ENCODE measurements at regions not wholly inside any gene's neighbourhood (a gene's known extent, or its start where the extent isn't known, plus 50 kb on each side); places are given as distances from the start of the nearest gene placed in this dataset.

DNA sequence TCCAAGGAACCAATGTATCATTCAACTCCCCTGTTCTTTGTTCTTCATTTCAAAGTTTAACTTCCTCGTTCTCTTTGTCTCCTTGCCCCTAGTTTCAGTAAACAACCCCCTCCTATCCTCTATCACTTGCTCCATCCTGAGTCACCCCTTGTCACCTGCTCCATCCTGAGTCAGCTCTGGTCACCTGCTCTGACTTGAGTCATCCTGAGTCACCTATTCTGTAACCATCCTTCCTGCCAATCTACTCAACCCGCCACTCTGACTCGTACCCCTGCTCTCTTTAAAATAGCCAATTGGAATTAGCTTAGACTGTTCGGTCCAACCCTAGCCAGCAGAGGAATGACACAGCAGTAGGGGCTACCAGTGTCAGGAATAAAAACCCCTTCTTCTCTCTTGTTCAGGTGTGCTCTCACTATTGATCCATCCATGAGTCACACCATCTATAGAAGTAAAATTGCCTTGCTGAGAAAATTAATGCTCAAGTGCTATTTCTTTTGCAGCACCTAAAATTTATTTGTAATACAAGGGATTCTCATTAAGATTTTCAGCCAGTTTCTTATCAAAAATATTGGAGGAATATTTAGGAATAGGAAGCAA is 326.8 kb downstream of the AKAIN1 start:
- Histone ChIP-seq H3K9ac (ENCODE audit: low read length in 3 of 3) (no peak overlapping the region), H3K27ac (ENCODE audit: low read depth in 2 of 2, low read length in 2 of 2) (no peak overlapping the region), H3K36me3 (ENCODE audit: control insufficient read depth in 2 of 3, insufficient read depth in 3 of 3, low read length in 3 of 3) (no peaks in the 10 kb centered on the region), H3K9me3 (ENCODE audit: control insufficient read depth in 2 of 3, insufficient read depth in 1 of 3, low read length in 3 of 3) (no peaks in the 10 kb centered on the region), H3K27me3 (ENCODE audit: control insufficient read depth, insufficient read depth, low read length) (no peaks in the 10 kb centered on the region), H3K4me3 (ENCODE audit: low read length in 3 of 3) (no peak overlapping the region), H3K4me1 (ENCODE audit: control insufficient read depth in 2 of 3, insufficient read depth in 2 of 3, low read depth in 1 of 3, low read length in 3 of 3) (no peaks in the 10 kb centered on the region)
- TF ChIP-seq, protein P1, sequence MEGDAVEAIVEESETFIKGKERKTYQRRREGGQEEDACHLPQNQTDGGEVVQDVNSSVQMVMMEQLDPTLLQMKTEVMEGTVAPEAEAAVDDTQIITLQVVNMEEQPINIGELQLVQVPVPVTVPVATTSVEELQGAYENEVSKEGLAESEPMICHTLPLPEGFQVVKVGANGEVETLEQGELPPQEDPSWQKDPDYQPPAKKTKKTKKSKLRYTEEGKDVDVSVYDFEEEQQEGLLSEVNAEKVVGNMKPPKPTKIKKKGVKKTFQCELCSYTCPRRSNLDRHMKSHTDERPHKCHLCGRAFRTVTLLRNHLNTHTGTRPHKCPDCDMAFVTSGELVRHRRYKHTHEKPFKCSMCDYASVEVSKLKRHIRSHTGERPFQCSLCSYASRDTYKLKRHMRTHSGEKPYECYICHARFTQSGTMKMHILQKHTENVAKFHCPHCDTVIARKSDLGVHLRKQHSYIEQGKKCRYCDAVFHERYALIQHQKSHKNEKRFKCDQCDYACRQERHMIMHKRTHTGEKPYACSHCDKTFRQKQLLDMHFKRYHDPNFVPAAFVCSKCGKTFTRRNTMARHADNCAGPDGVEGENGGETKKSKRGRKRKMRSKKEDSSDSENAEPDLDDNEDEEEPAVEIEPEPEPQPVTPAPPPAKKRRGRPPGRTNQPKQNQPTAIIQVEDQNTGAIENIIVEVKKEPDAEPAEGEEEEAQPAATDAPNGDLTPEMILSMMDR (IDR thresholded peaks at IDR 0.05; ENCODE audit: borderline replicate concordance, extremely low read depth, insufficient read depth) = no peak
- intact Hi-C loops (cut with DNase I) = no loop called here
- no peak for FAIRE-seq
- DNase-seq = no peak

- Histone ChIP-seq H3K27ac (ENCODE audit: low read depth in 2 of 2, low read length in 2 of 2) (no peak overlapping the region), H3K4me3 (ENCODE audit: low read length in 3 of 3) (no peak overlapping the region), H3K27me3 (ENCODE audit: control insufficient read depth, insufficient read depth, low read length) (no peaks in the 10 kb centered on the region), H3K36me3 (ENCODE audit: control insufficient read depth in 2 of 3, insufficient read depth in 3 of 3, low read length in 3 of 3) (no peaks in the 10 kb centered on the region), H3K9ac (ENCODE audit: low read length in 3 of 3) (no peak overlapping the region), H3K9me3 (ENCODE audit: control insufficient read depth in 2 of 3, insufficient read depth in 1 of 3, low read length in 3 of 3) (no peaks in the 10 kb centered on the region), H3K4me1 (ENCODE audit: control insufficient read depth in 2 of 3, insufficient read depth in 2 of 3, low read depth in 1 of 3, low read length in 3 of 3) (no peaks in the 10 kb centered on the region)
- TF ChIP-seq, protein P1 (IDR thresholded peaks at IDR 0.05; ENCODE audit: borderline replicate concordance, extremely low read depth, insufficient read depth) = no peak
- FAIRE-seq (no peak), DNase-seq (no peak)
- intact Hi-C loops (cut with DNase I) = no loop called here
Measured at GRCh38 chr18:4869155-4869554, 327.9 kb downstream of the AKAIN1 start.

DNA sequence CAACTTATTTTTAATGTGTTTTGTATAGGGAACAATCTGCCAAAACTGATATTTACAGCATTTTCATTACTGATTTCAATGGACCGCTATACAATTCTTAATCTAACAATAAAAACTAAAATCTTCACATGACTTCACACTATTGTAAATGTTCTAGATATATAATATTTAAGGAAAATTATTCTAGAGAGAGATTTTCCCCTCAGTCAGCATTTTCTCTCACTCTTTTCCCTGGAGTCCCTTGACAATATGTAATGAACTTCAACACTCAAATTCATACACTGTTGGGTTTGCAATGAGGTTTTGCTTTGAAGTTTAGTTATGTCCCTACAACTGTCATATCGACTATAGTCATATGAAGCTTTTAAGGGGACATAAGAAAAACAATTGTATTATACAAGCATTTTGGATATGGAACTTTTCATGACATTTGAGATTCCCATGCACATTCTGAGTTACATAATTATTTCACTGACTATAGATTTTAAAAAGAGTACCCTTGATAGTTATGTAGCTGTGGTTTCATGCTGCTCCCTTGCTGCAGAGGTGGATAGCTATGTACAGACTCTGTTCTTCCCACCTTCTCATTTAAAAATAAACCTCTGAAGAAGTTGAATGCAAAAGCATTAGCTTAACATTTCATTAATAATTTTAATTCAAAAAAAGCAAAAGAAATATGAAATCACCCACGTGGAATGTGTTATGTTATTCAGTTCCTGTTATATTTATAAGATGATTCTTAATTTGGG is 338.5 kb downstream of the AKAIN1 start:
- no peak for FAIRE-seq
- H3K27ac ChIP-seq (ENCODE audit: low read depth in 2 of 2, low read length in 2 of 2) = no peak overlapping the region
- no peaks in the 10 kb centered on the region for H3K36me3 ChIP-seq (ENCODE audit: control insufficient read depth in 2 of 3, insufficient read depth in 3 of 3, low read length in 3 of 3)
- TF ChIP-seq, protein P1 (IDR thresholded peaks at IDR 0.05; ENCODE audit: borderline replicate concordance, extremely low read depth, insufficient read depth) = no peak
- no peaks in the 10 kb centered on the region for H3K27me3 ChIP-seq (ENCODE audit: control insufficient read depth, insufficient read depth, low read length)
- no peak overlapping the region for H3K9ac ChIP-seq (ENCODE audit: low read length in 3 of 3)
- DNase-seq = no peak
- H3K4me1 ChIP-seq (ENCODE audit: control insufficient read depth in 2 of 3, insufficient read depth in 2 of 3, low read depth in 1 of 3, low read length in 3 of 3) = no peaks in the 10 kb centered on the region
- no peaks in the 10 kb centered on the region for H3K9me3 ChIP-seq (ENCODE audit: control insufficient read depth in 2 of 3, insufficient read depth in 1 of 3, low read length in 3 of 3)
- no peak overlapping the region for H3K4me3 ChIP-seq (ENCODE audit: low read length in 3 of 3)
- intact Hi-C loops (cut with DNase I) = no loop called here
